Astrocyte of the cerebellum (primary cell): ENCODE measurements at regions not wholly inside any gene's neighbourhood (a gene's known extent, or its start where the extent isn't known, plus 50 kb on each side); places are given as distances from the start of the nearest gene placed in this dataset.
"Not testable (repeated sequence)": the region's sequence is repeated elsewhere in the genome, so short reads cannot be mapped to it uniquely, and the experiment has no call there.

ENCODE experiments used
- DNase-seq: peaks from one replicate; pipeline ENCODE4 v3.0.0-alpha.2; 2011; ENCODE audit warnings: low read depth
- H3K4me3 ChIP-seq: 2 replicates; pipeline ENCODE4 v1.5.1; 2011; ENCODE audit warnings: mild to moderate bottlenecking, low read depth, low read length, moderate library complexity
- CTCF ChIP-seq: IDR thresholded peaks from 2 replicates; pipeline ENCODE4 v1.5.1; 2012; ENCODE audit warnings: low read length, low read depth, moderate library complexity, mild to moderate bottlenecking; ENCODE audit errors: missing control alignments
- in situ Hi-C: cut with HindIII; loops from 2 replicates; pipeline ENCODE4 v1.10.0; 2017; ENCODE audit warnings: low sequenced_read_pairs

DNA sequence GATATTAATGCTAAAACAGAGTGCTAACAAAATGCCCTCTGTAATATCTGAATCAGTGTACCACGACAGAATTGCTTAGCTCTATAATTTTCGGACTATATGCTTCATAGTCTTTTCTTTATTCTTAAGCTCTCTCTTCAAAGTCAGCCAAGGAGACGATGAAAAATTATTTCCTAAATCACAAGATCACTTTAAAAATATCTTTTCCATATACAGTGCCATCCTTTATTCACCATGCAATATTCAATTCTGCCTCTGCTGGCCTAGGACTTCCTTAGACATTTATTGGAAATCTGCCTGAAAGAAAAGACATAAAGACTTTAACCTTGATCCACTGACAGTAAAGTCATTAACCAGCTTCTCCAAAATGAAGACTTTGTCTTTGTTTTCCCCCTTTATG lies 238.9 kb upstream of the BTG1 start:
- DNase-seq, result no peak
- TF ChIP-seq CTCF, result no peak
- H3K4me3 ChIP-seq, result no peak overlapping the region
- in situ Hi-C loops, result no loop called here

DNA sequence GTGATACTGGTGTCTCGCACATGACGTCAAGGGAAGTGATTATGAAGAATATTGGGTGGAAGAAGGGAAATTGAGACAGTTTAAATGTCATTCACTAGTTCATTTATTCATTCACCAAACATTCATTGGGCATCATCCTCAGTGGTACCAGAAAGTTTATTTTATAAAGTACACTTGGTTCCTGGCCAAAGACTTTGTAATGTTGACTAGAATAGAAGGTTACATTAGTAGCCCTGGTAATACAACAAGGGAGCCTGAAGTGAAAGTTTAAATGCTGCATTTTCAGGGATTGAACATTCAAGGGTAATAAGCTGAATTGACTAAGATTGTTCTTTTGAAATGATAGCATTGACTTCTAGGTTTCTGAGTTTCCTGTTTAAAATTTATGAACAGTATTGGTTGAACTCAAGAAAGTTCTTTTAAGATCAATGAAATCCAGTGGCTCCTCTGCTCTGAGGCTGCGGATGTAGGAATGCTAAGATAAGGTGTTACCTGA lies 236.8 kb upstream of the BTG1 start:
- H3K4me3 ChIP-seq, result no peak overlapping the region
- in situ Hi-C loops, result no loop called here
- no peak for TF ChIP-seq CTCF
- DNase-seq, result no peak

DNA sequence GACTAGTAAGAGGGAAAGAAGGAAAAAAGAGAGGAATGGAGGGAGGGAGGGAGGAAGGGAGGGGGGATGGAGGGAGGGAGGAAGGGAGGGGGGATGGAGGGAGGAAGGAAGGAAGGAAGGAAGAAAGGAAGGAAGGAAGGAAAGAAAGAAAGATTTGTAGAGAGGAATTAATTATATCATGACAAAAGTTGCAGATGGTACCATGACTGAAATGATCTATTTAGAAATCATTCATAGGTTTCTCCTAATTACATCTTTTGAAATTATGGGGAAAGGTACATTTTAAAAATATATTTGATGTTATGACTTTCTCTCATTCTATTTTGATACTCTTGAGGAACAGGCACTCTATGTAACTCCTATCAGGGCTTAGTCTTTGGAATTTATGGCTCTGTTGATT lies 236.2 kb upstream of the BTG1 start:
- in situ Hi-C loops, result no loop called here
- no peak overlapping the region for H3K4me3 ChIP-seq
- no peak for TF ChIP-seq CTCF
- no peak for DNase-seq

- in situ Hi-C loops, result no loop called here
- H3K4me3 ChIP-seq, result no peak overlapping the region
- no peak for DNase-seq
- TF ChIP-seq CTCF, result no peak
Observed at GRCh38 chr12:92378682-92379479, 233.2 kb upstream of the BTG1 start.

GRCh38 chr12:92375504-92375903 lies 229.9 kb upstream of the BTG1 start:
- DNase-seq, in situ Hi-C loops, H3K4me3 ChIP-seq: not testable (repeated sequence)

- in situ Hi-C loops, result no loop called here
- H3K4me3 ChIP-seq, result no peak overlapping the region
- DNase-seq, result no peak
- TF ChIP-seq CTCF, result no peak
Observed at GRCh38 chr12:92370828-92371227, 225.2 kb upstream of the BTG1 start.

GRCh38 chr12:92369636-92370035 lies 224.0 kb upstream of the BTG1 start:
- TF ChIP-seq CTCF, result no peak
- no peak for DNase-seq
- in situ Hi-C loops, result no loop called here
- no peak overlapping the region for H3K4me3 ChIP-seq
